ENCODE measurements at regions not wholly inside any gene's neighbourhood (a gene's known extent, or its start where the extent isn't known, plus 50 kb on each side); places are given as distances from the start of the nearest gene placed in this dataset.
"Not testable (repeated sequence)": the region's sequence is repeated elsewhere in the genome, so short reads cannot be mapped to it uniquely, and the experiment has no call there.

- no peak for DNase-seq
Measured at GRCh38 chr10:118805146-118805545, 50.4 kb upstream of the CACUL1 start.

GRCh38 chr10:118807512-118808305, 52.9 kb upstream of the CACUL1 start:
- DNase-seq, result no peak

- no peak for DNase-seq
Measured at GRCh38 chr10:118808601-118809356, 54.0 kb upstream of the CACUL1 start.

GRCh38 chr10:118809357-118810220, 54.8 kb upstream of the CACUL1 start:
- no peak for DNase-seq

- no peak for DNase-seq
Measured at GRCh38 chr10:118810796-118811505, 56.2 kb upstream of the CACUL1 start.

GRCh38 chr10:118811675-118812392, 57.1 kb upstream of the CACUL1 start:
- DNase-seq, result no peak

- peak; percentile 38 for DNase-seq
Measured at GRCh38 chr10:118812393-118812740, 57.6 kb upstream of the CACUL1 start.

GRCh38 chr10:118813001-118813400, 58.2 kb upstream of the CACUL1 start:
- not testable (repeated sequence) for DNase-seq

GRCh38 chr10:118816471-118817168, 61.9 kb upstream of the CACUL1 start:
- no peak for DNase-seq

GRCh38 chr10:118817328-118818068, 62.7 kb upstream of the CACUL1 start:
- no peak for DNase-seq

GRCh38 chr10:118818621-118819221, 64.0 kb upstream of the CACUL1 start:
- no peak for DNase-seq

- DNase-seq, result no peak
Measured at GRCh38 chr10:118820326-118821116, 65.8 kb upstream of the CACUL1 start.

GRCh38 chr10:118823256-118823907, 68.6 kb upstream of the CACUL1 start:
- DNase-seq, result no peak

GRCh38 chr10:118827053-118827452, 72.3 kb upstream of the CACUL1 start:
- DNase-seq, result no peak

- no peak for DNase-seq
Measured at GRCh38 chr10:118827466-118828155, 72.8 kb upstream of the CACUL1 start.

GRCh38 chr10:118832241-118832651, 77.5 kb upstream of the CACUL1 start:
- no peak for DNase-seq

GRCh38 chr10:118834370-118834769, 79.6 kb upstream of the CACUL1 start:
- not testable (repeated sequence) for DNase-seq

GRCh38 chr10:118835682-118836326, 81.0 kb upstream of the CACUL1 start:
- no peak for DNase-seq
